Astrocyte of the hippocampus (primary cell): ENCODE measurements at regions not wholly inside any gene's neighbourhood (a gene's known extent, or its start where the extent isn't known, plus 50 kb on each side); places are given as distances from the start of the nearest gene placed in this dataset.
"Not testable (repeated sequence)": the region's sequence is repeated elsewhere in the genome, so short reads cannot be mapped to it uniquely, and the experiment has no call there.

Experiments
- DNase-seq: peaks from one replicate; pipeline ENCODE4 v3.0.0; 2011; ENCODE audit warnings: low read depth, low spot score

DNA sequence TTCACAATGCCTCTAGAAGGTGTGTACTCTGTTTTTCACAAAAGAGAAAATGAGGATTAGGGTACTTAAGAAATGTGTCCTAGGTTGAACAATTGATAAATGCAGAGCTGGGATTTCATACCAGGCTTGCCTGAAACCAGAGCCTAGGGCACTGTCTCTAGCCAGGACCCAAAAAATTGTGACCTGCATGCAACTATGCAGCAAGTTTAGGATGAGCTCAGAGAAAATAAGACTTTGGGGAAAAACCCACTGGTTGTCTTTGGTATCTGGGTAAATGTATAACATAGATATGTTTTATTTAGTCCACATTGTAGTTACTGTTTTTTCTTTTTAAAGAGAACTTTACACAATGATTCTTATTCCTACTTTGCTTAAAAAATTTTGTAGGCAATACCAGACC, 177.1 kb upstream of the SEMA6A start:
- no peak for DNase-seq

DNA sequence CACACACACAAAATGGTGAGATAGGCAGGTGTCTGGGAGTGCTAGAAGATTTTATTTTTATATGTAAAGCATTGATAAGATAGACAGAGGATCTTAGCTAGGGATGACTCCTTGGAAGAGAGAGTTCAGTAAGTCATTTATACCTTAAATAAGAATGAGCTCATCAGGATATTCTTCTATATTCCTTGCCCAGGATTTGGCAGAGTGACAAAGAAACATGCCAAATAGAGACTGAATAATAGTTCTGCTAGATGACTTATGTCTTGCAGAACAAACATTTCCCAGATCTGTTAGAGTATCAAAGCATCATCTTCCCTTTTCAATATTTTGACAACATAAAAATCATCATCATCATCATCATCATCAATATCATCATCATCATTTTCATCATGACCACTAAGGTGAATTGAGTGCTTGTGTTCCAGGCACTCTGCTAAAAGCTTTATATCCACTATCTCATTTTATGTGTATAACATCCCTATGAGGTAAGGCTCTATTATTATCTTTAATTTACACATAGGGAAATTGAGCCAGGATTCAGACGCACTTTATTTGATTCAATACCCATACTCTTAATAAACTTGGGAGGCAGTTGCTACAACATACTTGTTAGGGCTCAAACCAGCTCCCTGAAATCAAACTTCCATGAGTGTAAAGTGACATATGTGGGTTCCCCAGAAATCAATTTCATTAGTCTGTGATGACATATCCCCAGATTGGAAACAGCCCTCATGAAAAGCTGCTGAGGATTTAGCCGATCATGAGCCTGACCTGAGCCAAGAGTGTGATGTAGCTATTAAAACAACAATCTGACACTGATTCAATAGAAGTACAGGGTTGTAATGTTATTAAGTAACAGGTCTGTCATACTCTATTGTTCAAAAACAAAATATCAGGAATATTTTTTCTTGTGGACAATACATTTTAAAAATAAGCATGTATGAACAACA, 176.3 kb upstream of the SEMA6A start:
- no peak for DNase-seq

DNA sequence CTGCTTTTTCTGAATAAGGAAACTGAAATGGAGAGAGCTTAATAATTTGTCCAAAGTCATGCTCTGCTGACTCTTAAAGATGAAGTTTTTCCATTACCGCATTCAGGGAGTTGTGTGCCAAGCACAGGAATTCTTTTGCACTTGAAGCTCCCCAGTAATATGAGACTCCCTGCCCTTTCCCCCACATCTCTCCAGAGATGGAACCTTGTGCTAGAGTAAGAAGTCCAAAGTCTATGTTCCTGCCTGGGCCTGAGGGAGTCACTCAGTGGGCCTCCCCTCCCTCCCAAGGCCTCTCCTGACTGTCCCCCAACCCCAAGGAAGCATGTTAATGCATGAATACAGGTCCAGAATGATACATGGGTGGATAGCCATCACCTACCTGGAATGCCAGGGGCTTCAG, 173.3 kb upstream of the SEMA6A start:
- peak; percentile 30 for DNase-seq

DNA sequence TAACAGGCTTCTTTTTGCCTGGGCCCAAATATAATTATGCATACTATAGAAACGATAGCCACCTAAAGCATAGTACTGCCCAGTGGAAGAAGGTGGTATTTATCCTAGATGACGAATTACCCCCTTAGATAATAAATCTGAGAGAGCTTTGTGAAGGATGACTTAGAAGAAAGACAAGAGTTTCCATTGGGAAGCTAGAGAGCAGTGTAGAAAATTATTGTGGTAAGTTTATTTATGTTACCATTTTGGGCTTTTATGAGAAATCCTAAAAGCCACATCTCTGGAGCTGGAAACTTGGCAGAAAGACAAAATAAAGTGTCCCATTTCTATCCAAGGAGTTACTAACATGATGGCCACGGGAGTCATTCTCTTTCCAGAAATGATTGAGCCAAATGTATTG, 172.0 kb upstream of the SEMA6A start:
- no peak for DNase-seq

DNA sequence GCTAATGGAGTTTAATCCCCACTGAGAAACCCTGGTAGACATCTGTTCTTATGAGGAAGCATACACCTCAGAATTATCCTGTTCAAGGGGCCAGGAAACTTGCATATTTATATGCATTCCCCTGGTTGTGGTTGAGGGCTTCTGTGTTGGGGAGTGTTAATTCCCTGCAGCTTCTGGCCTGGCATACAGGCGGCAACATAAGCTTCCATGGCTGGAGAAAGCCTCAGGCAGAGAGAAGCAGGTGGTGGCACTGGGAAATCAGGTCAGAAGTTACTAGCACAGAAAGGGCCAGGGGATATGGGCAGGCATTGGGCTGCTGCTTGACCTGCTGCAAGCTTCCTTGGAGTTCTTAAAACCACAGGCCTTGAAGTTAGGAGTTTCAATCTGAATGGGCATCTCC, 166.1 kb upstream of the SEMA6A start:
- DNase-seq, result no peak

DNA sequence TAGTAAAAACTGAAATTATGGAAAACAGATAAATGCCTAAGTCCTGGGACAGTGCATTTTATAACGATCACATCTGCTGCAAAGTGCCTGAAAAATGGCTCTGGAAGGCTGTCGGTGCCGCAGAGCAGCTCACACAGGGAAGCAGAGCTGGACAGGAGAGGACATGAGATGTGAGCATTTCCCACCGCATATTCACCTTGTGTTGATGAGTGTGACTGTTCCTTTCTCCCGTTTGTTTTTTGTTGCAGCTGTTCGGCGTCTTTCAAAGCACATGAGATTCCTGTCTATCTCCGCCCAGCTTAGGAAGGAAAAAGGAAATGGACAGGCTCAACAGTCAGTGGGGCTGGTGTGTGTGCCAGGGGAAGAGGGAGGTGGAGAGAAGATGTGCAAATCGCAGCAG, 164.9 kb upstream of the SEMA6A start:
- no peak for DNase-seq

DNA sequence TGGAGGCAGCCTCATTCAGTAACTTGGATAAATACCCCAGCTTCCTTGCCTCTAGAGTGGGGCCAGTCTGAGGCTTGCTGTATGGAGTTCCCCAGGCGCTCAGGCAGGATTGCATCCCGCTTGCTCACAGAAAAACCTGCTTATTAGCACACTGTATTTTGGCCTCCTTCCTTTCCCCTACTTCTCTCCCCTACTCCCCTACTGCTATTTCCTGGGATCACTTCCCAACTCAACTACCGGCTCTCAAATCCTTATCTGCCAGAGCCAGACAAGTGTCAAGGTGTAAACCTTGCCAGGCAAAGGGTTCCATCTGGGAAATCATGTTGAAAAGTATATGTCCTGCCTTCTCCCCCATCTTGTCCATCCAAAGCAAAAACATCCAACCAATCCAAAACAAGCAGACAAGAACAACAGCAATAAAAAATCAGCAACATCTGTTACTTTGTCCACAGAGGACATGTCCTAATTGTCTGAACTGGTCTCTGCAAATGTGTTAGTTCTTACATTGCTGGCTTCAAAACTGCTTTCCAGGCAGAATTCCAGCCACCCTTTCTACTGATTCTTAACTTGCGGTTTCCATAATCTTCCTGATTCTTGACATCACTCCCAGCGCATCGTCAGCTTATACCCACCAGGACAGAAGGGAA, 164.1 kb upstream of the SEMA6A start:
- DNase-seq, result peak; percentile 59

DNA sequence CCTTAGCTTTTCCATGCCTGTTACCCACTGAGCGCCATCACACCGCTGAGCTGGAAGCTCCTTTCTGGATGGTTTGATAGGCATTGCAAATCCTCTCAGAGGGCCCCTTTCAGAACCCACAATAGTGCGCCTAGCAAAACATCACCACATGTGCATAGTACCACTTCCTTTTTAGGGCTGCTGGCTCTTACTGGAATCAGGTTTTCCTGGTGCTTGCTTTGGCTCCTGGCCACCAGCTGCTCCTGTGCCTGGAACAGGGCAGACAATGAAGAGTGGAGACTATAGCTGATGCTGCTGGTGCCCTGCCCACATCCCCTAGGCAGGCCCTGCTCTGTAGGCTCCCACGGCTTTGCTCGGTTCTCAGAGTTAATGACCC, 163.6 kb upstream of the SEMA6A start:
- DNase-seq, result no peak

DNA sequence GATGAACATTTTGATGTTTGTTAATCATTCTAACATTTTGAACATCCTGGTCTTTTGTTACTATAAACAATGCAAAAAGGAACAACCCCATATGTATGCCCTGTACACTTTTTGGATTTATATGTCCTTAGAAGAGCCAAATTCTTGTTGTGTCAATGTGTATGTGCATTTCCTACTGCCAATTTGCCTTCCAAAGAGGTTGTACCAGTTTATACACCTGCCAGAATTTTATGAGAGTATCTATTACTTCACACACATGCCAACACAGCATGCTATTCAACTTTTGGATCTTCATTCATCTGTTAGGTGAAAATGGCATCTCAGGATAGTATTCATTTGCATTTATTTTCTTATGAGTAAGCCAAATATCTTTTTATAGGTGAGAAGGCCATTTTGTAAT, 162.0 kb upstream of the SEMA6A start:
- DNase-seq, result no peak

DNA sequence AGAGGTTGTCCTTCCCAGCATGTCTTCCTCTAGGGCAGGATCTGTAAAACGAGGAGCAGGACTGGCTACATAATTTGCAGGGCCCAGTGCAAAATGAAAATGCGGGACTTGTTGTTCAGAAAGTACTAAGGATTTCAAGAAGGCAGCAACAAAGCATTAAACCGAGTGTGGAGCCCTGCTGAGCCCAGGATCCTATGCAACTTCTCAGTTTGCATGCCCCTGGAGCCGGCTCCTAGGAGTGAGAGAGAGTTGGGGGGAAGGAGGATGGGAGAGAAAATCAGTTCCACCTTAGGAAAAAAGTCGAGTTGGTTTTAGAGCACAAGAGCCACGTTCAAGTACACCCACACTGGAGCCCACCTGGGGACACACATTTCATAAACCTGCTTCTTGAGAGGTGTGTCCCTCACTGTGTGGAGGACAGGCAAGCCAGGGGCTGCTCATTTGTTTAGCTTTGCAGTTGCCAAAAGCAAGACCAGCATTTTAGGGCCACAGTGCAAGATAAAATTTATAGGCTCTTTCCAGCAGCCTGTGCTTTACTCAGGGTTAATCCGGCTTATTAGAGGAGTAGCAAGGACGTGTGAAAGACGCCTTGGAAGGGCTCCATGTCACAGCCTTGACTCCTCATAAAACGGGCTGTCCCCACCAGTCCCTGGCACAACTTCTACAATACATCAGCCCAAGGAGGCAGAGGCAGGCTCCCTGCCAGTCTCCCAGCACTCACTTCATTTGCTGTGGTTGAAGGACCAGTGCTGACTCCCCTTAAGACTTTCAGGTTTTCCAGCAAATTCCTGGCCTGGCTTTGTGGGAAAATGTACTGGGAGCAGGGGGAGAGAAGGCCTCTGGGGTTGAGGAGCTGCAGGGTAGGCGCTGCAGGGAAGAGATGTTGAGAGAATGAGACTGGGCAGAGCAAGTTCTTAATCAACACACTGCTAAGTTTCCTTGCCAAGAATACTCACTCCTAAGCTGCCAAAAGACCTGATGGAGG, 159.7 kb upstream of the SEMA6A start:
- DNase-seq, result peak; percentile 86

DNA sequence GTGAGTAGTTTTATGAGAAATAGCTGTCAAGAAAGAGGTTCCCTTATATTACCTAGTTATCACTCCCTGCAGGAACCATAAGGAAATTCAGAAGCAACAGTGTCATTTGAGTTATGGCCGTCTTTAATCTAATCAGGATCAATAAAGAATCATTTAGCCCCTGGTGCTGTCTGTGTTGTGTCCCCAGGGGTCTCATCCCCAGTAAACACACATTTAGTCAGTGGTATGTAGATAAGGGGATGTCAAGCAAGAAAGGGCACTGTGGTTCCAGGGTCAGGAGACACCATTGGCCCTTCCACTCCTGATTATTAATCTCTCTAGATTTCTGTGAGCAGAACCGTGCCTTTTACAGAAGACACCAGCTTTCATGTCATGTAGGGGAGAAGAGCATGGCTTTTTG, 158.0 kb upstream of the SEMA6A start:
- DNase-seq, result no peak

DNA sequence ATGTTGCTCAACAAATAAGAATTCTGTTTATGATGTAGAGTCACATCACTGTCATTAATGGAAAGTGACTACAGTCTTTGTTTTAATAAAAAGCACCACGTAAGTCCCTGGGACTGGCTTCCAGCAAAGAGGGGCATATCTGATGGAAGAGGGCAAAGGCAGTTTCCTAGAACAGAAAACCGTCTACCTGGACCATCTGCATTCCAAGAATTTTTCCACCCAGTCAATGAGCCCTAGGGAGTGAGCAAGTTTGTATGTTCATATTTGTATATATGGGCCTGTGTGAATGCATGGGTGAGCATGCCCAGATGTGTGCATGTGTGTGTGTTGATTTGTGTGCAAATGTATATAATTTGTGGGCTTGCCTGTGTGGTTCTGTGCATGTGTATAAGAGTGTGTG, 156.8 kb upstream of the SEMA6A start:
- no peak for DNase-seq

DNA sequence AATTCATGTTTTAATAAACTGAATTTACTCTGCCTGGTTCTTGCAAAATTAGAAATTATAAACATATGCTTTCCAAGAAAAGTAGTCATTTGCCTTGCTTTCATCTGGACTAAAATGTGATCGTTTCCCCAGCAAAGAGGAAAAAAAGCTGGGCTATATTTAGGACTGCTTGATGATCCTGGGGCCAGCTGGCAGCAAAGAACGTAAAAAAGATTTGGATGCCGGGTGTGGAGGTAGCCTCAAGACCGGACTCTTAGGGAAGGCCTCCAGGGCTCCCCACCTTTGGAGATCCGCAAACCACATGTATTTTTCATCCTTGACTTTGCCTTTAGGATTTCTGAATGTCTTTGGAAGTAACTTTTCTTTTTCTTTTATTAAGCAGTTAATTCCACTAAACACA, 156.1 kb upstream of the SEMA6A start:
- no peak for DNase-seq

DNA sequence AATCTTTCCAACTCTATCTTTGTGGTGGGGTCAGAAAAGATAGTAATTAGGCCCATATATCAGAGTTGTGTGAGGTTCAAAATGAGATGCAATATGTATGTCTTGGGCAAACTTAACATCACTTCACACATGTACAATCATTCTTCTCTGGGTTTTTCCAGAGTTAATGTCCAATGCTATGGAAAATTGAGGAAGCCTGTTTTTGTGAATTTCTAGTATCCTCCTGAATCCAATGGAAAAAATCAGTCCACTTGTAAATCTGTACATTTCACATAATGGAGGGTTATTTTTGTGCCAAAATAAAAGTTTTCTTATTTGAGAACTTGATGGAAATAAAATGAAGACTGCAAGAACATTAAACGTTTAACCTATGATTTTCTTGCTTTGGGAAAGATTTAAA, 155.6 kb upstream of the SEMA6A start:
- no peak for DNase-seq

DNA sequence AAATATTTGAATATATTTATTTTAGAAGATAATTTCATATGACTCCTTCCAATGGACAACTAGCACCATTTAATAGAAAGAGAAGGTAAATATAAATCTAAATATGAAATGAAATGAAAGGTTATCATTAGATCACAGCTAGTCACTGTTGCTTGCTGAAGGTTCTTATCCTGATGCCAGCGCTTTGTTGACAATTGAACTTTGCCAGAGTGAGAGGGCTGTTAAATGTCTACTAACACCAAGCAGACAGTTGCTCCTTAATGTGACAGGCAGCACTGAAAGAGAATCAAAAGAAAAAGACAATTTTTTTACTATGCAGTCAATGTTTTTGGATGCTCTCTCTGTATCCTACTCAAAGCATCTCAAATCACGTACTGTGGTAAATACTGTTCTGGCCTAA, 152.6 kb upstream of the SEMA6A start:
- no peak for DNase-seq

DNA sequence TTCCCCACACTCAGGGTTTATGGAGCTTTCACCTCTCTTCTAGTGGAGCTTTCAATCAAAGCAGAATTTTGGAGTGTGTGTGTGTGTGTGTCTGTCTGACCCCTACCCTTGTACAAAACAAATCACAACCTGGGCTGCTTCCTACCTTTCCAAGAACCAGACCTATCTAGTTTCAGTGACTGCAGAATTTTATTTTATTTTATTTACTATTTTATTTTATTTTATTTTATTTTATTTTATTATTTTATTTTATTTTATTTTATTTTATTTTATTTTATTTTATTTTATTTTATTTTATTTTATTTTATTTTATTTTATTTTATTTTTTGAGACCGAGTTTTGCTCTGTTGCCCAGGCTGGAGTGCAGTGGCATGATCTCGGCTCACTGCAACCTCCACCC, 151.6 kb upstream of the SEMA6A start:
- DNase-seq, result not testable (repeated sequence)

DNA sequence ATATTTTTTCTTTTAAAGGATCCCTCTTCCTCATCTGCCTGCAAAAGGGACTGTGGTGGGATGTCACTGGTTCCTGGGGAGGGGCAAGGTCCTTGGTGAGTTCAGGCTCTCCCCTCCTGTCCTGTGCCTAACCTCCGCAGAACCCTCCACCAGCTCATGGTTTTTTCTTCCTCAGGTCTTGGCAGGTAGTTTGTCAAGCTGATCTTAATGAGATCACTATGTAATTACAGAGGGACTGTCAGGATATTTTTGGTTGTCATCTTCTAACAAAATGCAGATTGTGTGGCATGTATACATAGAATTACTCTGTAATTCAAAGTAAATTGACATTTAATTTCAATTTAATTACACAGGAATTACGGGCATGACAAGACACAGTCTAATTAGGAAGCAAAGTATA, 150.3 kb upstream of the SEMA6A start:
- DNase-seq, result no peak

DNA sequence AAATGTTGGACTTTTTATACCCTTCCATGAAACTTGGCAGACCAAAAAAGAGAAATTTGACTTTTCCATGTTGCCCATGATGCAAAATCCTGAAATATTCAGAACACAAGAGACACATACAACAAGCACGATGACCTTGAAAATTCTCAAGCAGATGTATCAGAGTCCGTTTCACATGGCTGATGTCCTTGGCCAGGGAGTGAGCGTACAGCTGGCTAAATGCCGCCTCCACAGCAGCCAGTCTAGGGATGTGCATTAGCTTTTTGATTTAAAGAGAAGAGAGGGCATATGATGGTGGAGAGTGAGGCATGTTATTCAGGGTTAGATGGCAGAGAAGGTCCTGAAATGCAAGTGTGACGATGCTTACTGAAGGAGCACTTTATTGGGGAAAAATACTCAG, 148.0 kb upstream of the SEMA6A start:
- DNase-seq, result no peak

DNA sequence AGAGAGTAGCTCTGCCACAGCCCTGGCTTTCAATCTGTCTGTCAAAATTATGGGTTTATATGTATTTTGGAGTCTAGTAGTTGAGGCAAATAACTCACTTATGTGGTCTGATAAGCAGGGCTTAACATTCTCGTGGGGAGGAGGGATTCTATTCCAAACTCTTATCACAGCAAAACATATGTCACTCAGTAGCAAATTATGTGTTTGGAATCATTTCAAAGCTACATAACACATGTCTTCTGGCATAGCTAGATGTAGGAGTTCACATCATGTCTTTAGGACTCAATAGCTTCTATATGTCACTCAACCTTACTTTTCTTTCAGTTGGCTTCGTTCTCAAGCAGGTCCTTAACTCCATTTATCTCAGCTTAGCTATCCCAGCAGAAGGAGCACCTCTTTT, 144.5 kb upstream of the SEMA6A start:
- no peak for DNase-seq

DNA sequence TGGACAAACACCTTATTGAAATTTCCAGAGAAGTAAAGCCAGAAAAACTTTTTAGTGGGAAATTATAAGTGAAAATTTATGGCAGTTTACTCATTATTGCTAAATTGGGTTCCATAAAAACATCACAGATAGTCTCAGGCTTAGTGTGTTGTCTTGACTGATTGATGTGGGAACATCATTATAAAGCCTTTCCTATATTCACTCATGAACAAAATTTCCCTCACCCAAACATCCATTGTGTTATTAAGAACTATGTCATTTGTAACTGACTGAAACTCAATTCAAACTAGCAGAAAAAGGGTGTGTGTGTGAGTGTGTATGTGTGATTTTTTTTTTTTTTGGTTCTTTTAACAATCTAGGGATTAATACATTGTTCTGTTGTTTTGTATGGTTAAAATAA, 143.7 kb upstream of the SEMA6A start:
- no peak for DNase-seq

DNA sequence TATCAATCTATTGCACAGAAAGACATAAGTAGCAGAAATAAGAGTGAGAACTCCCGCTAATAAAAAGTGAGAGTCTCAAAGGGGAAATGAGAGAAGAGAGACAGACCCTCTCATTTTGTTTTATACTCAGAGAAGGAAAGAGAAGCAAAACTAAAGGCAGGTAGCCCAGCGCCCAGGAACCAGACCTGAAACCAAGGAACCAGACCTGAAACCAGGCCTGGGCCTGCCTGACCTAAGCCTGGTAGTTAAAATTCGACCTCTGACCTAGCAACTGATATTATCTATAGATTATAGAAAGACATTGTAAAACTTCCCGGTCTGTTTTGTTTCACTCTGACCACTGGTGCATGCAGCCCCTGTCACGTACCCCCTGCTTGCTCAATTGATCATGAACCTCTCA, 134.5 kb upstream of the SEMA6A start:
- no peak for DNase-seq

DNA sequence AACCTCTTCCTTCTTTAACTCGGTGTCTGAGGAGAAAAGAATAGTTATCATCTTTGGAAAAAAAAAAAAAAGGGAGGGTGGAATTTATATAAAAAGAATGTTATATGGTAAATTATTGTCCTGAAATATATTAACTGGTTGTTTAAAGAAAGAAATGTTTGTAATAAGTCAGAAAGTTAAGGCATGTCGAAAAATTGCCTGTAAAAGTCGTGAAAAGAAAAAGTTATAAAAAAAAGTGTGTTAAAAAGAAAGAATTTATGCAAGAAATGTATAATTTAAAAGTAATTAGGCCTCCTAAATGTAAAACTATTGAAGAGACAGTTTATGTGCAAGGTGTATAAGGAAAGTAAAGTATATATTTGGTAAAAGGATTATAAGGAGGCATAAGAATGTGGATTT, 130.5 kb upstream of the SEMA6A start:
- DNase-seq, result not testable (repeated sequence)
